ENCODE measurements at regions not wholly inside any gene's neighbourhood (a gene's known extent, or its start where the extent isn't known, plus 50 kb on each side); places are given as distances from the start of the nearest gene placed in this dataset.
"Not testable (repeated sequence)": the region's sequence is repeated elsewhere in the genome, so short reads cannot be mapped to it uniquely, and the experiment has no call there.

DNA sequence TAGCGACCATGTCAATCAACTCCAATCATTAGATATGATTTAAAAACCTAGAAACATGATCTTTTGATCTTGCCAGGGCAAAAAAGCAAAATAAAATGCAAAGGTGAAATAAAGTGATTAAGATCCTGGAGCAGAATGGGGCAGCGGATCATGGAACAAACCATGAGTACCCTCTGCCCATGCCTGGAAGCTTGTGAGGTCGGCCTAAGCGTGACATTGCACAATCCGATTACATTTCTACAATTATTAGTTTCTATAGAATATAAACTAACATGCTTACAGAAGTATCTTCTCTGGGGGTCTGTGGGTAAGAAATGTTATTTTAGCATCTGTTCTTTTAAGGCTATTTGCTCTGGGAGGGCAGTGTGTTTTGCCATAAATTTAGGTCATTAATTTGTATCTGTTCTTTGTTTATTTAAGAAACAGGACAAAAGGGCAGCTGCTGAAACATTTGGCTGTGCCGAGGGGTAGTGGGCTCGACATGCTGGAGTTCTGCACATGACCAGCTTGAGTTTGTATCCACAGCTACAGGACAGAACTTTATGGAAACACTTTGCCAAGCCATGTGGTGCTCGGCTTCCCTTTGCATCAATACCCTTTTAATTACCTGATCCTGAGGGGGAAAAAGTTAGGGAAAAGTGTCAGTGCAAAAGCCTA lies 55.9 kb downstream of the ZBTB18 start:
- DNase-seq (ENCODE audit: low read depth, low spot score) = no peak

DNA sequence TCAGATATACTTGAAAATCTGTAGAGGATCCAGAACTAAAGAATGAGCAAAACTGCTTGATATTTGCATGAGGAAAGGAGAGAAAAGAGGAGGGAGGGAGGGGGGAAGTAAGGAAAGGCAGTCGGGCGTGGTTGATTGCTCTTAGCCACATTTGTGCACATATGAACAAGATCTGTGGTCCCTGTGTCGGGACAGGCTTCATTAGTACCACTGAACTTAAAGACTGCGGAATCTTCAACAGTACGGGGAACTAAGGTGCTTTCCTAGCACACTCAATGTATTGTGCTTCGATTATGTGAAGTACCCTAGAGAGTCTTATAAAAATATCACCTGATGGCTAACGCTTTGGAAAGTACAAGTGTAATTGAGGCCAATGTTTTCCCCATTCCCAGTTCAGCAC lies 59.9 kb downstream of the ZBTB18 start:
- DNase-seq (ENCODE audit: low read depth, low spot score) = no peak

DNA sequence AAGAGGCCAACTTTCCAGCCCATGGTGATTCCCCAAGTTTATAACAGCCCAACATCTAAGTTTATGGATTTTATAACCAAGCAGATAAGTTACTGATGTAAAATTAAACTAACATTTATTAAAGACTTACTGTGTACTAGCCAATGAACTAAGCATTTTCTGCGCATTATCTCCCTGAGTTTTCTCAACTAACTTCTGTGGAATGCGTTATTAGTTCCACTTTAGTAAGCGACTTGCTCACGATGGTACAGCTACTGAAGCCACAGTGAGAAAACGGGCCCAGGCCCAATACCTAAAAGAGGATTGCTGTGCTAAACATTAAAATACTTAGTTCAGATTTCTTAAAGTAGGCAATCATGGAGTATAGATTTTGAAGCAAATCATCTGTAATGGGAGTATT lies 61.0 kb downstream of the ZBTB18 start:
- no peak for DNase-seq (ENCODE audit: low read depth, low spot score)

DNA sequence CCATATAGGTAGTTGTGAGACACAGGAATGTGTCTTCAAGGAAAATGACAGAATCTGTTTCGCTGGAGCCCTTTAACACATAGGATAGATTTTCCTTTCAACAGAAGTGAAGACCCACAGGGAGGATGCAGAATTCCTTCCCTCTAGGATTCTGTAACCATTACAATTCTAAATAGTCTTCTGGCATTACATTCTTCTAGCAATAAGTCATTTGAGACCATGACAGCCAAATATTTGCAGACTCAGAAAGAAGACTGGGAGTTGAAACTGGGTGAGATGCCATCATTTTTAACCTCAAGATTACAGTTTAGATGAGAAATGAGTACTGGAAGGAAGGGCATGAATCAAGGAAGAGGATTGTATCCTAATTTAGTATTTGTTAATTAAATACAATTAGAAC lies 61.6 kb downstream of the ZBTB18 start:
- DNase-seq (ENCODE audit: low read depth, low spot score) = peak; percentile 12

DNA sequence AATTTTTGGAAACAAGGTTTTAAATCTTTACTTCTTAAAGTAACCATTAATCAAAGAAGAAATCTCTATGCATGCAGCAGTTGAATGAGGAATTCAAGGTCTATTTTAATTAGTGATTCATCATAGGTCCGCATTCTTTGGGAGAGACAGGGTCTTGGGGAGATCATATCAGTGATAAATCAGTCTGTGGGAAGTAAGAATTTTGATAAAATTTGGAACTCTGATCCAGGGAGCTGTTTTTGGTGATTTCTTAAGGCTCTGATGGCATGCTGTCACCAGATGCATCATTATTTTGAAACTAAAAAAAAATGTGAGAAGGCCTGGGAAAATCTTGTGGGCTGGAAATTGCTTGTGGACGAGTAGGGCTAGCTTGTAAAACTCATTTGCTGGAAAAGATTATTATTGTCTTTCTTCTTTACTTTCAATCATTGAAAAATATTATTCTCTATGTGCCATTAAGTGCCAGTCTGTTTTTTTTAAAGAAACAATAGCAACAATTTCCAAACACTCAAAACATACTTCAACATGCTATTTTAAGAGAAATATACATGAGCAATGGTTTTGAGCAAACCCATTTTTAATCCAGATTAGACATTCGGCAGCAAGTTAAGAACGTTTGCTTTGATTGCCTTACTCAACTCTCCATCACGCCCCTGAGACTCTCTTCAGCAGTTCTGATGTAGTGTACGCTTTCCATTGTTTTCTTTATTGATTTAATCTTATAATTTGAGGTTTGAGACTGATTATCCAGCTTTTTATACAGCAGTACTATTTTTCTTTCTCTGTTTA lies 62.6 kb downstream of the ZBTB18 start:
- no peak for DNase-seq (ENCODE audit: low read depth, low spot score)

DNA sequence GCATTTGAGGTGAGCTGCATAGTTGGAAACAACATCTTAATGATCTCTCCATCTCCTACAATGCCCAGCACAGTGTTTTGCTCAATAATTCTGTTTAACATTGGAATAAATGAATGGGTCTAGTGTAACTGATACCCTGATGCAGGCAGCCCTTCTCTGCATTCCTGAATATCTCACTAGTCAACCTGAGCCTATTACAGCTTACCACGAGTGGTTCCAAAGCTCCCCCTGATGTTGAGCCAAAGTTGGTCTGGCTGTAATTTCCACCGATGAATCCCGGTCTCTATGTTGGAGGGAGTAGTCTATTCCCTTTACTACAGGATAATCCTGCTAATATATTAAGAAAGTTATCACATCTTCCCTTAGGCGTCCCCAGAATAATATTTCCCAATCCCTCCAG lies 63.8 kb downstream of the ZBTB18 start:
- no peak for DNase-seq (ENCODE audit: low read depth, low spot score)

DNA sequence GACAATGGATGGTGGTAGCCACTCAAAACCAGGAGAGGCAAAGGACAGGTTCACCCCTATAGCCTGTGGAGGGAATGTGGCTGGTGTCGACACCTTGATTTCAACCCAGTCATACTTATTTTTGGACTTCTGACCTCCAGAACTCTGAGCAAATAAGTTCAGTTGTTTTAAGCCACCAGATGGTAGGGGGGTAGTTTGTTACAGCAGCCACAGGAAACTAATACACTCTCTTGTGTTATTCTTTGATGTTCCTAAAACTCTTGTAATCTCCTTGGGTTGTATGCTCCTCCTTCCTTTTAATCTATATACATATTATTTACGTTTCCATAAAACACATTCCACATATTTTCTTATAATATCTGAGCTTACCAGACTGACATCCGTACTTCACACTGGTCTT lies 65.9 kb downstream of the ZBTB18 start:
- no peak for DNase-seq (ENCODE audit: low read depth, low spot score)

DNA sequence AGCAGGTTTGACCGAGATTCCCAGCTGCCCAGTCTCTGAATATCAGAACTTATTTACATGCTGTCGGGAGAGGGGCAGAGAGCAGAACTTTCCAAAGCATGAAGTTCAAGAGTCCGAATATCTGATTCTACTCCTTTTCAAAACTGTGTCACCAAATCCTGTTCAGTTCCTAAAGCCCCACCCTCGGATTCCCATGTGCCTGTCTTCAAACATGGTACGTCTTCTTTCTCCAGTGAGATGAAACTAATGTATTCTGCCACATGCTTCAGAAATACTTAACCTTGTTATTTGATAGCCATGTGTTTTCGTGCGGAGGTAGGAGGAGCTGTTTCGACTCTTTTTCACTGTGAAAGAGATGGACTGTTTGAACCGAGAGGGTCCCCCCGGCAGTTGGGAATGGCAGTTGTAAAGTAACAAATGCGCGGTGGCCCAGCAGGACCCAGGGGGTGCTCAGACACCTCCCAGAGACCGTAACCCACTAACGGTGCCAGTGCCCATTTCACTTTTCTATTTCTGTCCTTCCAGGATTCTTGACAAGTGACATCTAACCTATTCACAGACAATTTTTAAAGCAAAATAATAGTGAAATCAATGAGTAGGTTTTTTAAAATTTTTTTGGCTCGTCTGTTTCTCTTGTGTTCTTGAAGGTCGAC lies 67.2 kb downstream of the ZBTB18 start:
- no peak for DNase-seq (ENCODE audit: low read depth, low spot score)

DNA sequence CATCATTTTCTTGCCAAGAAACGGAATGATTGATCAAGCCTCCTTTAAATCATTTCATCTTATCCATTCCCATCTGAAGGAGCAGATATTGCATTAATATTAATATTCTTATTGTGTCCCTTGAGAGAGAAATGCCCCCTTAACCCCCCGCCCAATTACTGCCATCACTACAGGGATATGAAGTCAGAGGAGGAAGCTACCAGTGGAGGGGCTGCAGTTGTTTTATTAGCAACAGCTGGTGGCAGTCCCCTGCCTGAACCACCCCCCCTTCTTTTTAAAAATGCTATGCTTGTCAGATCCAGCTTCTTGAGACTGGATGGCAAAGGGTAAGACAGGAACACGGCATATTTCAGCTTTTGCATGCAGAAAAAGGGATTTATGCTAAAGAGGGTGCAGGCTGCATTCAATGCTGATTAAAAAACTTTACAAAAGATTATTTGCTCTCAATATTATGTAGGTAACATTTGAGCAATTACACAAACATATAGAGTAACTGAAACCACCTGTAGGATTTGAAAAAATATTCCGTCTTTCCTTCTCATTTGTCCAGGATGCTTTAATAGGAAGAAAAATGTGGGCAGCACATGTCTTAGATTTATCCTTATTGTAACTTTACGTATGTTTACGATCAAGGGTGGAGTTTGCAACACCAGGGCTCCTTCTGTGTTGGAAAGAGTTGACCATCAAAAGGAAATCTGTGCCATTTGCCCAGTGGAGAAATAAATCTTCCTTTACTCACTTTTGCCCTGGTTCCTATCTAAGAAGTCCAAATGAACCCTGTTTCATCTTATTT lies 77.7 kb downstream of the ZBTB18 start:
- no peak for DNase-seq (ENCODE audit: low read depth, low spot score)

DNA sequence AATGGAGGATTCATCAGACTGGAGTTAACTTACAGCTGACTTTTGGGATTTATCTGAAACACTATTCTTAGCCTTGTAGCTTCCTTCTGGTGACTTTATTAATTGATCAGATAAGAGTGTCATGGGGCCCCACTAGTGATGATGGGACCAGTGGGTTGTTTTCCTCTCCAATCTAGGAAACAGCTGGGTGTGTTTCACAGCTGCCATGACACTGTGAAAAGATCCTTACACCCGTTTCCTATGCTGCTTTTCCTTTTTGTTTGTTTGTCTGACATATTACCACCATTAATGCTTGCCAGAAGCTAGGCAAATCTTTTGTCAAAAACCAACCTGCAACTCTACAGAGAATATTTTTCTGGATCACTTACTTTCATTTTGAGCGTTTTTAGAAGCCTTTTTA lies 86.2 kb downstream of the ZBTB18 start:
- no peak for DNase-seq (ENCODE audit: low read depth, low spot score)

DNA sequence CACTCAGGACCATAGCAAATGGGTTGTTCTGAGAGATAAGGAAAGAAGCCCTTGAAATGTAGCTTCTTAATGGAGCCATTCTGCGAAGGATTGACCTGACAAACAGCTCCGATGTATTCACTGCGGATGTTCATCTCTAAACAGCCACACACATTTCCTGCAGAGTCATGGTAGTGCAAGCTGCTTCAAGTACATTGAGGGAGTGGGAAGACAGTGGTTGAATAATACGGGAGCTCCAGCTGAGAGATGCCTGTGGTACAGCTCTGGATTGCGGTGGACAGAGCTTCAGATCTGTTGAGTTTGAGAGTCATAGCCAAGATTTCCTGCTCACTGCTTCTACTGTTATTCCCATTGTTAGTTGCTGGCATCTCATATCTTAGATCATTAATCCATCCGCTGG lies 86.6 kb downstream of the ZBTB18 start:
- DNase-seq (ENCODE audit: low read depth, low spot score) = no peak

DNA sequence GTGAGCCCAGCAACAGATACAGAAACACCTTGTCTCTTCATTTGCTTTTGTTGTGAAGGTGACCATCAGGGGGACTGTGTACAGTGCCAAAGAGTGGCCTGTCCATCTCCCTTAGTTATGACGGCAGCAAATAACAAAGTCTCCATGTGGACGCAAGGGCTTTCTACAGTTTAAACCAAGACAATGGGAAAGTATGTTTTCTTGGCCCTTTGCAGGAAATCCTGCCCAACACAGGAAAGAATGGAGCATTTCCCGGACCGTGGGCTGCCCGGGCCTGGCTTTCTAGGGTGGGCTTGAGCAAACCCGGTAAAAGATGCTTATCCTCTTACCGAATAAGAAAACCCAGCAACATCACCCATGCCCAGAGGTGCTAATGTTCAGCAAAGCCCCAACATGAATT lies 87.3 kb downstream of the ZBTB18 start:
- DNase-seq (ENCODE audit: low read depth, low spot score) = no peak

DNA sequence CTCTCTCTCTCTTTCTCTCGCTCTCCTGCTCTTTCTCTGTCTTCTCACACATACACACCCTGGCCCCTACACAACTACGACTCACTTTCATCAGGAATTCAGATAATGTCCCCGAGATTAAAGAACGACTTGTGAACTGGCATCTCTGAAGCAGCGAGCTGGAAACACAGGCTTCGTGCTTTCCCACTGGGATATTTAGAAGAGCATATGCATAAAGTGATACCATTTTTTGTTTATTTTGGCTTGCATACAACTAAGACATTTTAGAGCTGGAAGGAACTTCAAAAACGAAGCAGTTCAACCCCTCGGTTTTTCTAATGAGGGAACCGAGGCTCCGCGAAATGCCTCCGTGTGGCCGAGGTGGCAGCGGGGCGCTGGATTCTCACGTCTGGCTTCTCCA lies 88.6 kb downstream of the ZBTB18 start:
- DNase-seq (ENCODE audit: low read depth, low spot score) = no peak

DNA sequence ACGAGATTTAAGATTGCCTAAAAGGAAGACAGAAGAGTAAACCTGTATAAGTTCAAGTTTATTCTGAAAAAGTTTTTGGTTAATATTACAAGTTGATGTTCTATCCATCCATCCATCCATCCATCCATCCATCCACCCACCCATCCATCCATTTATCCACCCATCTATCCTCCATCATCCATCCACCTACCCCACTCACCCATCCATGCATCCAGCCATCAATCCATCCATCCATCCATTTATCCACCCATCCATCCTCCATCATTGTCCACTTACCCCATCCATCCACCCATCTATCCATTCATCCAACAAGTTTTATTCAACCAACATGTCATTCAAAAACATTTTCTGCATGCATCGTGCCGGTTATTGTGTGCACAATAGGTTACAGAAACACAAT lies 89.3 kb downstream of the ZBTB18 start:
- DNase-seq (ENCODE audit: low read depth, low spot score) = no peak

DNA sequence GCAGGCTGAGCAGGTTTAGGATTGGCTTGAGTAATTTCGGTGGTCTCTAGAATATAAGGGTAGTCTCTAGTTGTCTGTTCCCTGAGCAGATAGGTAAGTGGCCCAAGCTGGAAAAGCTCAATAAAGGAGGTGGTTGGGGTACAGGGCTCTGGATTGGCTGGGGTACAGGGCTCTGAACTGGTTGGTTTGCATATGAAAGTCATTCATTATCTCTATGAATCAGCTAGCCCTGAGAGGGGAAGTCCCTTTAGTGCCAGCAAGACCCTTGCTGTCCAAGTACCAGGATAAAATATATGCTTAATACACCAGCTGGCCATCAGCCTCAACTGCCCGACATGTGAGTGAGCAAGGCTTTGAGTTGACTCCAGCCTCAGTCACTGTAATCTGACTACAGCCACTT lies 93.0 kb downstream of the ZBTB18 start:
- no peak for DNase-seq (ENCODE audit: low read depth, low spot score)

DNA sequence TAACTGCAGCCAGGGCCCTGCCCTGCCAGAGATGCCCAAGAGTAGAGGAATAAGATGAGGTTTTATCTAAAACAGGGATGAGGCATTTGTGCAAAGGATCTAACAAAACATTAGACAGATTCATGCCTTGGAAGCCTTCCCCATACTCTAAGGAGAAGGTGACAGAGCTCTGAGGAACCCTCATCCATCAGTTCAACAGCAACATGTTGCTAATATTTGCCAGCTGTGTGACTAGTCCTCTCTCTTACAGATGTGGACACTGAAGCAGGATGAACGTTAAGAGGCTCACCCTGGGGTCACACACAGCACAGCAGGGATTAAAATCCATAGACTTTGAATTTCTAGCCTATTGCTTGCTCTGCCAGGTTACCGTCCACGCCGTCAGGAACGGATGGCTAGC lies 99.0 kb downstream of the ZBTB18 start:
- no peak for DNase-seq (ENCODE audit: low read depth, low spot score)

DNA sequence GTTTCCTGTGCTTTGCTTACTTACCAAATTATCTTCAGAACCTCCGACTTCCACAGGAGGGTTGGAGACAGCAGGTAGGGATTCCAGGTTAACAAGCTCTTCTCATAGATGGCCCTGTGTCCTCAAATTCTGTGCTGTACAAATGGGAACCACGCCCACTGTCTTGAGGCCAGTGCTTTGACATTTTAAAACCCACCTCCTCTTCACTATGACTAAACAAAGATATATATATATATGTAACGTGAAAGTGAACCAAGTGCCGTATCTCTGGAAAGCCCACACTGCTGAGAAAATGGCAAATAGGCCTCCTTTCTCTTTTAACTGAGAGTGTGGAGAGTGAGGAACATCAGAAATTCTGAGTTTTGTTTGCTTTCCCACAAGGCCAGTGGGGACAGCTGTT lies 99.6 kb downstream of the ZBTB18 start:
- no peak for DNase-seq (ENCODE audit: low read depth, low spot score)

DNA sequence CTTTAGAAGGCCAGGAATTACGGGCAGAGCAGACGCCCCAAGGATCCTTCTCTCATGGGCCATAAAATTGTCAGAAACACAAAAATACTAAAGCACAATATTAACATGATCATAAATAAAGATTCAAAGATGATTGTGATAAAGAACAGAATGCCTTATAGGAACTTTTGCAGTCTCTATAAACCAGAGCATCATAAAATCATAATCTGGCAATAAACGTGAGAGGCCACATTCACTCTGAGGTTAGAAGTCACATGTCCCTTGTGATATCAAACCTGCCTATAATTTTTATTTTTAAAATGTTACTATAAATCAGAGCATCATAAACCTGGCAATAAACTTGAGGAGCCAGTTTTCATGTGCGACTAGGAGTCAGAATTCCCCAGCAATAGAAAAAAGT lies 100.5 kb downstream of the ZBTB18 start:
- DNase-seq (ENCODE audit: low read depth, low spot score) = no peak

DNA sequence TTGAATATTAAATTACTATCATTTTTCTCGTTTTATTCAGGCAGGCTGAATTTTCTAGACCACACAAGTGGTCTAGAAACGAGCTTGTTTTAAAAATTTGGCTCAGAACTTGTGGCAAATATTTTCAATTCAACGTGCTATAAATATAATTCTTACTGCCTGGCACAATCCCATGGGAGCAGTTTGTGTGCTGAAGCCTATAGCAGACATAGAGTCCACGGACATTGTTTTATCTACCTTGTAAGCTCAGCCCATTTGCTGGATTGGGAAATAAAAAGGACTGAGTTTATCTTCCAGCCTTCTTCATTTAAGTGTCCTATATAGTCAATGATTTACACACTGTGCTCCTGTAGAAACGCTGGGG lies 103.4 kb downstream of the ZBTB18 start:
- DNase-seq (ENCODE audit: low read depth, low spot score) = no peak

DNA sequence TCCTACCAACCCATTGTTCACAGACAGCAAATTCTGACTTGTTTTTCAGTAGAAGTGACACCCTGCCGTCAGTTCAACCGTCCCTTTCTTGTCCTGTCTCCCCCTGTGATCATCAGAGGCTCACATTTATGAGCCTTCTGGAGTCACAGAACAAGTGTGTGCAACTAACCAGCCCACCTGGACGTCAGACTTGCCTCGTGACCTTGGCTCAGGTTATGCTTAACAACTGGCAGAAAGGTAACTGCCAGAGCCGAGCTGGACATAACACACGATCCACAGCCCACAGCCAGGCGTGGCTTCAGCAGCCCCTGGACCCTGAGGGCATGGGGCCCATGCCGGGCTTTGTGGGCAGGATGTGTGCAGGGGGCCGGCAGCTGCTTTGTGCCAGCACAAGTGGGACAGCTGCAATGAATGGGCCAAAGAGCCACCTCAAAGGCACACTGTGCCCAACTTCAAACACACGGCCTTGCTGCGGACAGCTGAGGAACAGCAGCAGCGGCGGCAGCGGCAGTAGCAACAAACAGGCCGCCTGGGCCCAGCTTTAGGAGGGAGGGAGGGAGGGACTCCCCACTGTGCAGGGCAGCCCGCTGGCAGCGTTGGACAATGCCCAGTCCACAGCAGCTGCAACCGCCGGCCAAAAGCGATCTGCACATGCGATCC lies 103.9 kb downstream of the ZBTB18 start:
- DNase-seq (ENCODE audit: low read depth, low spot score) = no peak

DNA sequence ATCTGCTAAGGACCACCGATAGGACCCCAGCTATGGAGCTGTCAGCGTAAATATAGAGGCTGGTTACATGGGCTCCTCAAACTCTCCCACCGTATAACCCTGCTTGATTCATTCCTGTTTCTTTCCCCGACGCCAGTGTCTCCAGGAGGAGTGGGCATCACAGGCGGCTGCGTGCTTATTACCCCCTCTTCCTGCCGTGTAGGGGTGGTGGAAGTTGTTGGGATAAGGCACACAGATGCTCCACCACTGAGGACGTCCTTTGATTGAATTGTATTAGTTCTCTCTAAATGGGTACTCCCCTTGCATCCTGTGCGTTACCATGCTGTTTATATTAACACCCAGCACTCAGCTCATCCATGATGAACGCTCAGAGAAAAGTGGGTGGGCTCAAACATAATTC lies 104.6 kb downstream of the ZBTB18 start:
- no peak for DNase-seq (ENCODE audit: low read depth, low spot score)

DNA sequence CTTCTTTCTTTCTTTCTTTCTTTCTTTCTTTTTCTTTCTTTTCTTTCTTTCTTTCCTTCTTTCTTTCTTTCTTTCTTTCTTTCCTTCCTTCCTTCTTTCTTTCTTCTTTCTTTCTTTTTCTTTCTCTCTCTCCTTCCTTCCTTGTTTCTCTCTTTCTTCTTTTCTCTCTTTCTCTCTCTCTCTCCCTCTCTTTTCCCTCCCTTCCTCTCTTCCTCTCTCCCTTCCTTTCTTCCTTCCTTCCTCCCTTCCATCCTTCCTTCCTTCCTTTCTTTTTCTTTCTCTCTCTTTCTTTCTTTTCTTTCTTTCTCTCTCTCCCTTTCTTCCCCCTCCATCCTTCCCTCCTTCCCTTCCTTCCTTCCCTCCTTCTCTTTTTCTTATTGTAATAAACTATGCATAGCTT lies 105.5 kb downstream of the ZBTB18 start:
- not testable (repeated sequence) for DNase-seq (ENCODE audit: low read depth, low spot score)

Data from smooth muscle cell of the brain vasculature (primary cell).